HL-60 (cell line): ENCODE measurements at regions not wholly inside any gene's neighbourhood (a gene's known extent, or its start where the extent isn't known, plus 50 kb on each side); places are given as distances from the start of the nearest gene placed in this dataset.
"Not testable (repeated sequence)": the region's sequence is repeated elsewhere in the genome, so short reads cannot be mapped to it uniquely, and the experiment has no call there.

ENCODE experiments used
- DNase-seq, 2 experiments: peaks; one replicate each; pipeline ENCODE4 v3.0.0-alpha.2; 2010 to 2020; ENCODE audit warnings: low read depth in 1 of 2, low spot score in 1 of 2
- H3K27ac ChIP-seq: fragments of 250-450 bp; sonication (Bioruptor Pico); replicated peaks from 2 replicates; pipeline ENCODE4 v1.5.1; 2020; ENCODE audit warnings: mild to moderate bottlenecking, moderate library complexity
- H3K27me3 ChIP-seq: fragments of 250-450 bp; sonication (Bioruptor Pico); 2 replicates; pipeline ENCODE4 v1.5.1; 2021; ENCODE audit warnings: mild to moderate bottlenecking, moderate library complexity; ENCODE audit not compliant: insufficient read depth, poor library complexity, severe bottlenecking
- H3K4me3 ChIP-seq: replicated peaks from 2 replicates; pipeline ENCODE4 v1.5.1; 2011; ENCODE audit warnings: mild to moderate bottlenecking, control low read depth, low read length; ENCODE audit not compliant: insufficient read depth
- GABPA ChIP-seq: IDR thresholded peaks from 2 replicates; pipeline ENCODE4 v1.6.1; 2012; ENCODE audit warnings: low read depth
- POLR2AphosphoS5 ChIP-seq: IDR thresholded peaks from 2 replicates; pipeline ENCODE4 v1.6.1; 2012; ENCODE audit warnings: low read depth
- SPI1 ChIP-seq: IDR thresholded peaks from 2 replicates; pipeline ENCODE4 v1.6.1; 2012; ENCODE audit warnings: low read depth, mild to moderate bottlenecking, borderline replicate concordance
- TF ChIP-seq, protein P1 (sequence below): IDR thresholded peaks from 2 replicates; pipeline ENCODE4 v1.6.1; 2012; ENCODE audit warnings: low read depth; ENCODE audit not compliant: insufficient replicate concordance
- TF ChIP-seq, protein P2 (sequence below): IDR thresholded peaks from one replicate; pipeline ENCODE4 v1.5.1; 2011; ENCODE audit warnings: low read length, control low read depth, inconsistent platforms; ENCODE audit not compliant: insufficient read depth

DNA sequence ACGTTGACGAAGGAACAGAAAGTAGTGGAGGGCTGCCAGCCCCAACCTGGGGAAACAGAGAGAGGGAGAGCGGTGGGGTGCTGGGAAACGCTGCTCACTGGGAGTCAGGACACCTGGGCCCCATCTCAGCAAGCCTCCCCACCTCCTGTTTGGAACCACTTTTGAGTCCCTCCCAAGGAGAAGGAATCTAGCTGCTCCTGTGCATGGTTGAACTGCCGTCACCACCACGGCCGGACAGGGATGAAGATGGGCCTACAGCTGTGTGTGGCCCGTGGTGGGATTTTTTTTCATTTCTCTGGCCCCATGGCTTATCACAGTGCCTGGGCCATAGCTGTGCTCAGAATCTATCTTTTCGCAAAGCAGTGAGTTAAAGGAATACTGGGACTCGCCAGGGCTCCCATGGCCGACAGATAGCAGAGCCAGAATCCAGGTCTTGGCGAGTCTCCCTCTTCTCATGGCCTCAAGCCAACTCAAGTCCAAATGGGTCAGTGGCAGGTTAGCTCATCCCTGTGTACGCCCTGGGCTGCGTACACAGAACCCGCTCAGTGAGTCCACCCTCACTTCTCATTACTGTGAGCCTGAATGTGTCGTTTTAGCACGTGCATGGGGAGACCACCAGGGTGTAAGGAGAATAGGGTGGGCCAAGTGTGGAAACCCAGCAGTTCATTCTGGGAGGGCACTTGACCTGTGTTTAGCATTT is 271.2 kb downstream of the FAM43A start:
- H3K27ac ChIP-seq = no peak overlapping the region

DNA sequence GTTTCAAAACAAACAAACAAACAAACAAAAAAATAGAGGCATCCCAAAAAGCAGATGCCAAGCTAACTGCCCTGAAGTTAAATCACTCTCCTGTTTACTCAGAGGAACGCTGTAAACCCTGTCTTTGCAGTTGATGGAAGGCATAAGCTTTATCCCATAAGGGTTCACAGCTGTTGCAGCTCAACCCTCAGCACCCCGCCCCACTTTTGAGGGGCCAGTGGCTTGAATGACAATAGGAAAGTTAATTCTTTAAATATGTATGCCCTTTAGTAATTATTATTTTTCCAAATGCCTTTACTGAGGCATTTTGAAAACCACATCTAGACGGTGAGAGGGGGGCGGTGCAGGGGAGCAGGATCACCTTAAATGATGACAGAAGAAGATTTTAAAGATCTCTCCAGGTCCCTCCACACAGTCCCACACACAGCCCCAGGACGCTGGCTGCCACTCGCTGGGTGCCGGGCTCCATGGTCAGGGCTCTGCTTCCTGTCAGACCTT is 272.1 kb downstream of the FAM43A start:
- no peak for DNase-seq
- Histone ChIP-seq H3K4me3 (no peak overlapping the region), H3K27me3 (no peaks in the 10 kb centered on the region), H3K27ac (no peak overlapping the region)
- TF ChIP-seq, protein P1, sequence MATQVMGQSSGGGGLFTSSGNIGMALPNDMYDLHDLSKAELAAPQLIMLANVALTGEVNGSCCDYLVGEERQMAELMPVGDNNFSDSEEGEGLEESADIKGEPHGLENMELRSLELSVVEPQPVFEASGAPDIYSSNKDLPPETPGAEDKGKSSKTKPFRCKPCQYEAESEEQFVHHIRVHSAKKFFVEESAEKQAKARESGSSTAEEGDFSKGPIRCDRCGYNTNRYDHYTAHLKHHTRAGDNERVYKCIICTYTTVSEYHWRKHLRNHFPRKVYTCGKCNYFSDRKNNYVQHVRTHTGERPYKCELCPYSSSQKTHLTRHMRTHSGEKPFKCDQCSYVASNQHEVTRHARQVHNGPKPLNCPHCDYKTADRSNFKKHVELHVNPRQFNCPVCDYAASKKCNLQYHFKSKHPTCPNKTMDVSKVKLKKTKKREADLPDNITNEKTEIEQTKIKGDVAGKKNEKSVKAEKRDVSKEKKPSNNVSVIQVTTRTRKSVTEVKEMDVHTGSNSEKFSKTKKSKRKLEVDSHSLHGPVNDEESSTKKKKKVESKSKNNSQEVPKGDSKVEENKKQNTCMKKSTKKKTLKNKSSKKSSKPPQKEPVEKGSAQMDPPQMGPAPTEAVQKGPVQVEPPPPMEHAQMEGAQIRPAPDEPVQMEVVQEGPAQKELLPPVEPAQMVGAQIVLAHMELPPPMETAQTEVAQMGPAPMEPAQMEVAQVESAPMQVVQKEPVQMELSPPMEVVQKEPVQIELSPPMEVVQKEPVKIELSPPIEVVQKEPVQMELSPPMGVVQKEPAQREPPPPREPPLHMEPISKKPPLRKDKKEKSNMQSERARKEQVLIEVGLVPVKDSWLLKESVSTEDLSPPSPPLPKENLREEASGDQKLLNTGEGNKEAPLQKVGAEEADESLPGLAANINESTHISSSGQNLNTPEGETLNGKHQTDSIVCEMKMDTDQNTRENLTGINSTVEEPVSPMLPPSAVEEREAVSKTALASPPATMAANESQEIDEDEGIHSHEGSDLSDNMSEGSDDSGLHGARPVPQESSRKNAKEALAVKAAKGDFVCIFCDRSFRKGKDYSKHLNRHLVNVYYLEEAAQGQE = no peak
- TF ChIP-seq, protein P2, sequence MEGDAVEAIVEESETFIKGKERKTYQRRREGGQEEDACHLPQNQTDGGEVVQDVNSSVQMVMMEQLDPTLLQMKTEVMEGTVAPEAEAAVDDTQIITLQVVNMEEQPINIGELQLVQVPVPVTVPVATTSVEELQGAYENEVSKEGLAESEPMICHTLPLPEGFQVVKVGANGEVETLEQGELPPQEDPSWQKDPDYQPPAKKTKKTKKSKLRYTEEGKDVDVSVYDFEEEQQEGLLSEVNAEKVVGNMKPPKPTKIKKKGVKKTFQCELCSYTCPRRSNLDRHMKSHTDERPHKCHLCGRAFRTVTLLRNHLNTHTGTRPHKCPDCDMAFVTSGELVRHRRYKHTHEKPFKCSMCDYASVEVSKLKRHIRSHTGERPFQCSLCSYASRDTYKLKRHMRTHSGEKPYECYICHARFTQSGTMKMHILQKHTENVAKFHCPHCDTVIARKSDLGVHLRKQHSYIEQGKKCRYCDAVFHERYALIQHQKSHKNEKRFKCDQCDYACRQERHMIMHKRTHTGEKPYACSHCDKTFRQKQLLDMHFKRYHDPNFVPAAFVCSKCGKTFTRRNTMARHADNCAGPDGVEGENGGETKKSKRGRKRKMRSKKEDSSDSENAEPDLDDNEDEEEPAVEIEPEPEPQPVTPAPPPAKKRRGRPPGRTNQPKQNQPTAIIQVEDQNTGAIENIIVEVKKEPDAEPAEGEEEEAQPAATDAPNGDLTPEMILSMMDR = no peak
- TF ChIP-seq SPI1 (no peak), GABPA (no peak), POLR2AphosphoS5 (no peak)

More for the DNA sequence above, 271.2 kb downstream of the FAM43A start:
- DNase-seq = no peak
- Histone ChIP-seq H3K4me3 (no peak overlapping the region), H3K27me3 (no peaks in the 10 kb centered on the region)
- TF ChIP-seq POLR2AphosphoS5 = no peak
- TF ChIP-seq SPI1 = no peak

DNA sequence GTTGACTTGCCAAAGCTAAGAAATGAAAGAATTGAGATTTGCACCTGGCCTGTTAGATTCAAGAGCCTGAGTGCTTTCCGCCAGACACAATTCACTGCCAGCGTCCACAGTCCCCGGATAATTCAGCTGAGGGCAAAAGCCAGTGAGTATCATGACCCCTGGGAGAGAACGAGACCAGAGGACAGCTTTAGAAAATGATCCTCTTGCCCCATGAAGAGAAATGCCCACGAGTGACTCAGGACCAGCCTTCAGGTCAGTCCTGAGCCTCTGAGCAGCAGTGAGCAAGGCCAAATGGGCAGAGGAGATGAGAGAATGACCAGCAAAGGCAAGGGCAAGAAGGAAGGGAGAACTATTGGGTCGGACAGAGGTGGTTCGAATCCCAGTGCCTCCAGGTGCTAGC is 273.5 kb downstream of the FAM43A start:
- TF ChIP-seq, protein P2 = no peak
- TF ChIP-seq POLR2AphosphoS5 (no peak), SPI1 (no peak), GABPA (no peak)
- TF ChIP-seq, protein P1 = no peak
- no peak overlapping the region for H3K27ac ChIP-seq
- H3K27me3 ChIP-seq = no peaks in the 10 kb centered on the region
- no peak overlapping the region for H3K4me3 ChIP-seq
- DNase-seq = no peak

DNA sequence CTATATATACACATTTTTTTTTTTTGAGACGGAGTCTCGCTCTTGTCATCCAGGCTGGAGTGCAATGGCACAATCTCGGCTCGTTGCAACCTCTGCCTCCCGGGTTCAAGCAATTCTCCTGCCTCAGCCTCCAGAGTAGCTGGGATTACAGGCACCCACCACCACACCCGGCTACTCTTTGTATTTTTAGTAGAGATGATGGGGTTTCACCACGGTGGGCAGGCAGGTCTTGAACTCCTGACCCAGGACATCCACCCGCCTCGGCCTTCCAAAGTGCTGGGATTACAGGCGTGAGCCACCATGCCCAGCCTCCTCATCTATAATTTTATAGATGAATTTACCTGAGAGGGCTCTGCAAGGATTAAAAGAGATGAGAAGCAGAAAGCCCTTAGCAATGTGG is 274.0 kb downstream of the FAM43A start:
- H3K27me3 ChIP-seq, H3K4me3 ChIP-seq, DNase-seq, H3K27ac ChIP-seq: not testable (repeated sequence)
